Neutrophil (primary cell): ENCODE measurements at regions not wholly inside any gene's neighbourhood (a gene's known extent, or its start where the extent isn't known, plus 50 kb on each side); places are given as distances from the start of the nearest gene placed in this dataset.

Experiments used
- H3K27ac ChIP-seq: fragments of 200-600 bp; sonication (generic); 2 replicates; pipeline ENCODE4 v1.5.1; 2016; ENCODE audit warnings: mild to moderate bottlenecking, moderate library complexity
- H3K27me3 ChIP-seq: fragments of 200-600 bp; sonication (generic); 2 replicates; pipeline ENCODE4 v1.6.0; 2016; ENCODE audit warnings: mild to moderate bottlenecking
- H3K36me3 ChIP-seq: fragments of 200-600 bp; sonication (generic); 2 replicates; pipeline ENCODE4 v1.5.1; 2017
- H3K4me1 ChIP-seq, 2 experiments: fragments of 200-600 bp in 1 of 2; sonication (generic) in 1 of 2; 1 replicate in 1 of 2; 2 replicates in 1 of 2; pipeline versions ENCODE4 v1.5.1 to v1.6.1; 2013 to 2016; ENCODE audit warnings: low read depth in 1 of 2, low read length in 1 of 2, mild to moderate bottlenecking in 1 of 2, moderate library complexity in 1 of 2; ENCODE audit not compliant: control insufficient read depth in 1 of 2, insufficient read depth in 1 of 2
- H3K4me3 ChIP-seq, 2 experiments: fragments of 200-600 bp in 1 of 2; sonication (generic) in 1 of 2; 1 replicate in 1 of 2; 2 replicates in 1 of 2; pipeline ENCODE4 v1.5.1; 2013 to 2016; ENCODE audit warnings: low read depth in 1 of 2, low read length in 1 of 2, mild to moderate bottlenecking in 1 of 2, moderate library complexity in 1 of 2
- H3K9me3 ChIP-seq: fragments of 200-600 bp; sonication (generic); 2 replicates; pipeline ENCODE4 v1.5.1; 2016
- TF ChIP-seq, protein P1 (sequence below): fragments of 200-600 bp; sonication (generic); IDR thresholded peaks from 2 replicates; pipeline ENCODE4 v1.5.1; 2016; ENCODE audit warnings: antibody characterized with exemption

DNA sequence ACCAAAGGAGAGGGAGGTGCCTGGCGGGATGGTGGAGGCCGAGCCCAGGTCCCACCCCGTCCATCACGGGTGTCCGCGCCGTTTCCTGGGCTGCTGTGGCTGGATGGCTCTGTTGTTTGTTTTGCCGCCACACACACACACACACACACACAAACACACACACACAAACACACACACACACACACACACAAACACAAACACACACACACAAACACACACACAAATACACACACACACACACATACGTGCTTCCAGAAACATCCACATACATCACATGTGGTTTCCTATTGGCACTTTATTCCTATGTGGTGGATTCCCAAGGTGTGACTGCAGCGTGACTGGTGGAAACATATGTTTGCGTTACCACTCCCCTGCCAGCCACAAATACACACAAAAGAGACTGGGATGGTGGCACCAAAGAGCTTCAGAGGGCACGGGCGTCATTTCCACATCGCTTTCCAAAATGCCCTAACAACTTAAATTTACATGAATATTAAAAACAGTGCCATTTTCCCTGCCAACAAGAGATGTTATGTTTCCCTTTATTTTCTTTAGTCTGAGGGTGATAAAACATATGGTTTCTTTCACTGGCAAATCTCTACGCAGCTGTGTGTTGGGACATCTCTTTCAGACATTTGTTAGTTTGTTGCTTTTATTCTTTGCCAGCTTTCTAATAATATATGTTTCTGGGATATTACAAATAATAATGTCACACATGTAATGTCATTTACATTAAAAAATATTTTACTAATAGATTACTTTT, 356.8 kb downstream of the BRD1 start:
- no peak overlapping the region for H3K27ac ChIP-seq
- no peaks in the 10 kb centered on the region for H3K4me1 ChIP-seq
- no peak overlapping the region for H3K4me3 ChIP-seq
- TF ChIP-seq, protein P1, sequence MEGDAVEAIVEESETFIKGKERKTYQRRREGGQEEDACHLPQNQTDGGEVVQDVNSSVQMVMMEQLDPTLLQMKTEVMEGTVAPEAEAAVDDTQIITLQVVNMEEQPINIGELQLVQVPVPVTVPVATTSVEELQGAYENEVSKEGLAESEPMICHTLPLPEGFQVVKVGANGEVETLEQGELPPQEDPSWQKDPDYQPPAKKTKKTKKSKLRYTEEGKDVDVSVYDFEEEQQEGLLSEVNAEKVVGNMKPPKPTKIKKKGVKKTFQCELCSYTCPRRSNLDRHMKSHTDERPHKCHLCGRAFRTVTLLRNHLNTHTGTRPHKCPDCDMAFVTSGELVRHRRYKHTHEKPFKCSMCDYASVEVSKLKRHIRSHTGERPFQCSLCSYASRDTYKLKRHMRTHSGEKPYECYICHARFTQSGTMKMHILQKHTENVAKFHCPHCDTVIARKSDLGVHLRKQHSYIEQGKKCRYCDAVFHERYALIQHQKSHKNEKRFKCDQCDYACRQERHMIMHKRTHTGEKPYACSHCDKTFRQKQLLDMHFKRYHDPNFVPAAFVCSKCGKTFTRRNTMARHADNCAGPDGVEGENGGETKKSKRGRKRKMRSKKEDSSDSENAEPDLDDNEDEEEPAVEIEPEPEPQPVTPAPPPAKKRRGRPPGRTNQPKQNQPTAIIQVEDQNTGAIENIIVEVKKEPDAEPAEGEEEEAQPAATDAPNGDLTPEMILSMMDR, result no peak
- H3K27me3 ChIP-seq, result no peaks in the 10 kb centered on the region
- no peaks in the 10 kb centered on the region for H3K36me3 ChIP-seq
- no peaks in the 10 kb centered on the region for H3K9me3 ChIP-seq

DNA sequence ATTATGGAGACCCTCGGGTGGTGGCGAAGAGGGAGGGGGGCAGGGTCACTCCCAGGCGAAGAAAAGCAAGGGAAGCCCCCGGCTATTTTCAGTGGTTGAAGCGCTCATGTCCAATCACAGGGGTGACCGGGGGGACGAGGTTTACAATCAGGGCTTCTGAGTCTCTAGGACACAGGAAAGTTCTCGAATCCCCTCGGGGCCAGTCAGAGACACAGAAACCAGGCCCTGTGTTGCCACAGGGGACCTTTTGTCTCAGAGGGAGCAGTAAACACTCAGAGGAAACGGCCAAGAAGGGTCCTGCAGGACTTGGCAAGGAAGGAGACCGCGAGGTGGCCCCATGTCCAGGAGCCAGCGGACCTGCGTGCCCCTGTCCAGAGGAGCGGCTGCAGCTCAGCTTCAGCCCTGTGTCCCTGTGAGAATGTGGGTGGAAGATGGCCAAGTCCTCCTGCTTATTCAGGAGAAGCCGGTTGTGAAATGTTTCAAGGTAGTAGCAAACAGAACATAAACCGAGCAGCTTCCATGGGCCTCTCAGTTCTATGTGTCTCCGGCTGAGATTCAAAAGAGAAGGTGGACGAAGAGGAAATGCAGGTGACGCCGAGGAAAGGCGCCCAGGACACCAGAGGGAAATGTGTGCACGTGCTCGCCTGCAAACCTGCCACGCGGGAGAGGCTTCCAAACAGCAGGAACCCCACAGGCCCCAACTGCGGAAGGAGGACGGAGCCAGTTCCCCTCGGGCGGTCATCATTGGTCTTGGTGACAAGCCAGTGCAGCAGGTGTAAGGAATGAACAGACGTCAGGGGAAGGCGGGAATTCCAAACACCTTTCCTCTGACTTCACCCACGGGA, 357.6 kb downstream of the BRD1 start:
- H3K27ac ChIP-seq, result no peak overlapping the region
- TF ChIP-seq, protein P1, result no peak
- H3K4me1 ChIP-seq, result no peaks in the 10 kb centered on the region
- H3K27me3 ChIP-seq, result no peaks in the 10 kb centered on the region
- no peak overlapping the region for H3K4me3 ChIP-seq
- no peaks in the 10 kb centered on the region for H3K36me3 ChIP-seq
- H3K9me3 ChIP-seq, result no peaks in the 10 kb centered on the region

DNA sequence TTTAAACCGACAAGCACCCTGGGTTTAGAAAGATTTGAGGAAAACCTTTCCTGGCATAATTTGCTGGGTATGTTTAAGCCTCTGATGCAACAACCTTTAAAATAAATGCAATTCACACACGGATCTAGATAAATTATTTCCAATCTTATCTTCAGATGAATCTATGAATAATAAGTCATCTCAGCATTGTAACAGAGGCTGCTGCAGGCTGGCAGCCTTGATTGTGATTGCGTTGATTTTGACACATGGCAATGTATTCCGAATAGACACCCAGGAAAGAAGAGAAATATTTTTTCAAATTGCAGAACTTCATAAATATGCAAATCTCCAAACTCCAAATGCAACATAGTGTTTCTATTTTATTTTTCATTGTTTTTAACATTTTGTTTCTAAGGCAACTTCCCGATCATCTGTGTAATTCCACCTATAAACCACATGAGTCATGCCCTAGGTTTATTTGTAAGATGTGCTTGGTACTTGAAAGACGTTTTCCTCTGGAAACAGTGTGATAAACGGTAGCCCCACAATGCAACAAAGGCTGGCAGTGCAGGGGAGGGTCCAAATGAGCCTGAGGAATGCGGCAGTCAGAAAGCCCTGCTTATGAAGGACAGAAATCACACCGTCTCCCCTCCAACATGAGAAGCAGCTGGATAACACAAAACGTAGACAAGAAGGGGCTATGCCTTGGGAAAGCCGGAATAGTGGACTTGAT, 359.0 kb downstream of the BRD1 start:
- TF ChIP-seq, protein P1, result no peak
- Histone ChIP-seq H3K4me3 (no peak overlapping the region), H3K9me3 (no peaks in the 10 kb centered on the region), H3K27me3 (no peaks in the 10 kb centered on the region), H3K27ac (no peak overlapping the region), H3K36me3 (no peaks in the 10 kb centered on the region), H3K4me1 (no peaks in the 10 kb centered on the region)

DNA sequence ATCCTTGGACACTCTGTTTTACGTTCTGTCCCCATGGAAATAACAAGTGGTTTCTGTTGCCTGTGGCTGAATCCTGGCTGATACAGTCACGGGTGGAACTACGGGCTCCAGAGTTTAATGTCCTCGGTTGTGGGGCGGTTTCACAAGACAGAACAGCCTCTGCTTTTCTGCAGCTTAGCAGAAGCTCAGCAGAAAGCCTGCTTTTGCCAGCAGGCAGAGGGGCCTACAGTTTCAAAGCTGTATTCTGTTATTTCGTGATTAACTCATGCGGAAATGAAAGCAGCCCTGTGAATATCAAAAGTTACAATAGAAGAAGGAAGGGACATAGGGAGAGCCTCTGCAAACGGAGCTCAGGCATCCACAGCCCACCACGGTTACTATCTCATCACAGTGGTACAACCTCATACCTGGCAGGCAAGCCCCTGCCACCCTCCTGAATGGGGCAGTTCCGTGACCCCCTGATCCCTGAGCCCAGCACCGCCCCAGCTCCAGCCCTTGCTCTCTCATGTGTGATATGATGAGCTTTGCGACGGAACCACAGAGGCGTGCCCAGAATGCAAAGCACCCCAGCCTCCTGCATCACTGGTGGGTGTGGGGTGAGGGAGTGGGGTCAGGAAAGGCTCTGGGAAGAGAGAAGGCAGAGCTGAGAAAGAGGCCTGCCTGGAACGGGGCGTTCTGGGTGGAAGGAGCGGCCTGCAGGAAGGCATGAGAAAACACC, 360.6 kb downstream of the BRD1 start:
- no peak overlapping the region for H3K27ac ChIP-seq
- TF ChIP-seq, protein P1, result no peak
- H3K27me3 ChIP-seq, result no peaks in the 10 kb centered on the region
- H3K36me3 ChIP-seq, result no peaks in the 10 kb centered on the region
- H3K9me3 ChIP-seq, result no peaks in the 10 kb centered on the region
- H3K4me3 ChIP-seq, result no peak overlapping the region
- no peaks in the 10 kb centered on the region for H3K4me1 ChIP-seq

DNA sequence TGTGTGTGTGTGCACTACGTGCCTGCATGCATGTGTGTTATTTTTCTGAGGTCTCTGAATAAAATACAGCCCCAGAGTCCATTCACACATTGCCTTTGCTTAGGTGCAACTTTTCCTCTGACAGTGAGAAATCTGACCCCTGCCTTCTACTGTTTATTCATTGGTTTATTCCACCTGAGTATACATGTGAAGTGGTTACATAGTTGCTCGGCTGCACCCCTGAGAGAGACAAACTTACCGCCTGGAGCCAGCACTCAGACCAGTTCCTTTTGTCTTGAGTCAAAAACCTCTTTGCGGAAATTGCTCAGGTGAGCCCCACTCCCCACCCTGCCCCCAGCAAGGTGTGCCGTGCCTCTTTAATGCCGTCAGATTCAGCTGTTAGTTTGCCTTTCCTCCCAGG, 363.6 kb downstream of the BRD1 start:
- Histone ChIP-seq H3K4me1 (no peaks in the 10 kb centered on the region), H3K9me3 (no peaks in the 10 kb centered on the region), H3K4me3 (no peak overlapping the region), H3K36me3 (no peaks in the 10 kb centered on the region), H3K27ac (no peak overlapping the region), H3K27me3 (no peaks in the 10 kb centered on the region)
- TF ChIP-seq, protein P1, result no peak
